K562 (cell line): ENCODE measurements at regions not wholly inside any gene's neighbourhood (a gene's known extent, or its start where the extent isn't known, plus 50 kb on each side); places are given as distances from the start of the nearest gene placed in this dataset.

Experiments
- YBX1 ChIP-seq: fragments of 450-650 bp; IDR thresholded peaks from 2 replicates; pipeline ENCODE4 v1.7.1; 2016; ENCODE audit warnings: mild to moderate bottlenecking
- TF ChIP-seq, protein P1 (sequence below): fragments of 450-650 bp; IDR thresholded peaks from 2 replicates; pipeline ENCODE4 v1.6.1; 2016; ENCODE audit warnings: mild to moderate bottlenecking, moderate library complexity

- TF ChIP-seq, protein P1, sequence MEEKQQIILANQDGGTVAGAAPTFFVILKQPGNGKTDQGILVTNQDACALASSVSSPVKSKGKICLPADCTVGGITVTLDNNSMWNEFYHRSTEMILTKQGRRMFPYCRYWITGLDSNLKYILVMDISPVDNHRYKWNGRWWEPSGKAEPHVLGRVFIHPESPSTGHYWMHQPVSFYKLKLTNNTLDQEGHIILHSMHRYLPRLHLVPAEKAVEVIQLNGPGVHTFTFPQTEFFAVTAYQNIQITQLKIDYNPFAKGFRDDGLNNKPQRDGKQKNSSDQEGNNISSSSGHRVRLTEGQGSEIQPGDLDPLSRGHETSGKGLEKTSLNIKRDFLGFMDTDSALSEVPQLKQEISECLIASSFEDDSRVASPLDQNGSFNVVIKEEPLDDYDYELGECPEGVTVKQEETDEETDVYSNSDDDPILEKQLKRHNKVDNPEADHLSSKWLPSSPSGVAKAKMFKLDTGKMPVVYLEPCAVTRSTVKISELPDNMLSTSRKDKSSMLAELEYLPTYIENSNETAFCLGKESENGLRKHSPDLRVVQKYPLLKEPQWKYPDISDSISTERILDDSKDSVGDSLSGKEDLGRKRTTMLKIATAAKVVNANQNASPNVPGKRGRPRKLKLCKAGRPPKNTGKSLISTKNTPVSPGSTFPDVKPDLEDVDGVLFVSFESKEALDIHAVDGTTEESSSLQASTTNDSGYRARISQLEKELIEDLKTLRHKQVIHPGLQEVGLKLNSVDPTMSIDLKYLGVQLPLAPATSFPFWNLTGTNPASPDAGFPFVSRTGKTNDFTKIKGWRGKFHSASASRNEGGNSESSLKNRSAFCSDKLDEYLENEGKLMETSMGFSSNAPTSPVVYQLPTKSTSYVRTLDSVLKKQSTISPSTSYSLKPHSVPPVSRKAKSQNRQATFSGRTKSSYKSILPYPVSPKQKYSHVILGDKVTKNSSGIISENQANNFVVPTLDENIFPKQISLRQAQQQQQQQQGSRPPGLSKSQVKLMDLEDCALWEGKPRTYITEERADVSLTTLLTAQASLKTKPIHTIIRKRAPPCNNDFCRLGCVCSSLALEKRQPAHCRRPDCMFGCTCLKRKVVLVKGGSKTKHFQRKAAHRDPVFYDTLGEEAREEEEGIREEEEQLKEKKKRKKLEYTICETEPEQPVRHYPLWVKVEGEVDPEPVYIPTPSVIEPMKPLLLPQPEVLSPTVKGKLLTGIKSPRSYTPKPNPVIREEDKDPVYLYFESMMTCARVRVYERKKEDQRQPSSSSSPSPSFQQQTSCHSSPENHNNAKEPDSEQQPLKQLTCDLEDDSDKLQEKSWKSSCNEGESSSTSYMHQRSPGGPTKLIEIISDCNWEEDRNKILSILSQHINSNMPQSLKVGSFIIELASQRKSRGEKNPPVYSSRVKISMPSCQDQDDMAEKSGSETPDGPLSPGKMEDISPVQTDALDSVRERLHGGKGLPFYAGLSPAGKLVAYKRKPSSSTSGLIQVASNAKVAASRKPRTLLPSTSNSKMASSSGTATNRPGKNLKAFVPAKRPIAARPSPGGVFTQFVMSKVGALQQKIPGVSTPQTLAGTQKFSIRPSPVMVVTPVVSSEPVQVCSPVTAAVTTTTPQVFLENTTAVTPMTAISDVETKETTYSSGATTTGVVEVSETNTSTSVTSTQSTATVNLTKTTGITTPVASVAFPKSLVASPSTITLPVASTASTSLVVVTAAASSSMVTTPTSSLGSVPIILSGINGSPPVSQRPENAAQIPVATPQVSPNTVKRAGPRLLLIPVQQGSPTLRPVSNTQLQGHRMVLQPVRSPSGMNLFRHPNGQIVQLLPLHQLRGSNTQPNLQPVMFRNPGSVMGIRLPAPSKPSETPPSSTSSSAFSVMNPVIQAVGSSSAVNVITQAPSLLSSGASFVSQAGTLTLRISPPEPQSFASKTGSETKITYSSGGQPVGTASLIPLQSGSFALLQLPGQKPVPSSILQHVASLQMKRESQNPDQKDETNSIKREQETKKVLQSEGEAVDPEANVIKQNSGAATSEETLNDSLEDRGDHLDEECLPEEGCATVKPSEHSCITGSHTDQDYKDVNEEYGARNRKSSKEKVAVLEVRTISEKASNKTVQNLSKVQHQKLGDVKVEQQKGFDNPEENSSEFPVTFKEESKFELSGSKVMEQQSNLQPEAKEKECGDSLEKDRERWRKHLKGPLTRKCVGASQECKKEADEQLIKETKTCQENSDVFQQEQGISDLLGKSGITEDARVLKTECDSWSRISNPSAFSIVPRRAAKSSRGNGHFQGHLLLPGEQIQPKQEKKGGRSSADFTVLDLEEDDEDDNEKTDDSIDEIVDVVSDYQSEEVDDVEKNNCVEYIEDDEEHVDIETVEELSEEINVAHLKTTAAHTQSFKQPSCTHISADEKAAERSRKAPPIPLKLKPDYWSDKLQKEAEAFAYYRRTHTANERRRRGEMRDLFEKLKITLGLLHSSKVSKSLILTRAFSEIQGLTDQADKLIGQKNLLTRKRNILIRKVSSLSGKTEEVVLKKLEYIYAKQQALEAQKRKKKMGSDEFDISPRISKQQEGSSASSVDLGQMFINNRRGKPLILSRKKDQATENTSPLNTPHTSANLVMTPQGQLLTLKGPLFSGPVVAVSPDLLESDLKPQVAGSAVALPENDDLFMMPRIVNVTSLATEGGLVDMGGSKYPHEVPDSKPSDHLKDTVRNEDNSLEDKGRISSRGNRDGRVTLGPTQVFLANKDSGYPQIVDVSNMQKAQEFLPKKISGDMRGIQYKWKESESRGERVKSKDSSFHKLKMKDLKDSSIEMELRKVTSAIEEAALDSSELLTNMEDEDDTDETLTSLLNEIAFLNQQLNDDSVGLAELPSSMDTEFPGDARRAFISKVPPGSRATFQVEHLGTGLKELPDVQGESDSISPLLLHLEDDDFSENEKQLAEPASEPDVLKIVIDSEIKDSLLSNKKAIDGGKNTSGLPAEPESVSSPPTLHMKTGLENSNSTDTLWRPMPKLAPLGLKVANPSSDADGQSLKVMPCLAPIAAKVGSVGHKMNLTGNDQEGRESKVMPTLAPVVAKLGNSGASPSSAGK, result no peak
- TF ChIP-seq YBX1, result no peak
- TF ChIP-seq, all 486 proteins: peak for 0
Observed at GRCh38 chr5:171538681-171539080, 119.2 kb downstream of the FGF18 start (continued).
